ENCODE measurements at regions not wholly inside any gene's neighbourhood (a gene's known extent, or its start where the extent isn't known, plus 50 kb on each side); places are given as distances from the start of the nearest gene placed in this dataset.

GRCh38 chr6:22621701-22622100 lies 52.3 kb downstream of the HDGFL1 start:
- no peak for DNase-seq (ENCODE audit: low read depth)
- TF ChIP-seq CTCF (IDR thresholded peaks at IDR 0.05; ENCODE audit: insufficient read depth, low read length, poor library complexity, severe bottlenecking), result no peak
- H3K27me3 ChIP-seq (ENCODE audit: control insufficient read depth, insufficient read depth, low read length), result no peaks in the 10 kb centered on the region
- no peaks in the 10 kb centered on the region for H3K36me3 ChIP-seq (ENCODE audit: control insufficient read depth, insufficient read depth, low read length)
- no peak overlapping the region for H3K4me3 ChIP-seq (ENCODE audit: low read depth, low read length)

GRCh38 chr6:22622351-22622750 lies 53.0 kb downstream of the HDGFL1 start:
- TF ChIP-seq CTCF (IDR thresholded peaks at IDR 0.05; ENCODE audit: insufficient read depth, low read length, poor library complexity, severe bottlenecking), result no peak
- no peak for DNase-seq (ENCODE audit: low read depth)
- Histone ChIP-seq H3K36me3 (ENCODE audit: control insufficient read depth, insufficient read depth, low read length) (no peaks in the 10 kb centered on the region), H3K4me3 (ENCODE audit: low read depth, low read length) (no peak overlapping the region), H3K27me3 (ENCODE audit: control insufficient read depth, insufficient read depth, low read length) (no peaks in the 10 kb centered on the region)

- Histone ChIP-seq H3K27me3 (ENCODE audit: control insufficient read depth, insufficient read depth, low read length) (no peaks in the 10 kb centered on the region), H3K4me3 (ENCODE audit: low read depth, low read length) (no peak overlapping the region), H3K36me3 (ENCODE audit: control insufficient read depth, insufficient read depth, low read length) (no peaks in the 10 kb centered on the region)
- no peak for TF ChIP-seq CTCF (IDR thresholded peaks at IDR 0.05; ENCODE audit: insufficient read depth, low read length, poor library complexity, severe bottlenecking)
- DNase-seq (ENCODE audit: low read depth), result no peak
Measured at GRCh38 chr6:22622813-22623212, 53.4 kb downstream of the HDGFL1 start.

GRCh38 chr6:22627644-22628043 lies 58.3 kb downstream of the HDGFL1 start:
- Histone ChIP-seq H3K36me3 (ENCODE audit: control insufficient read depth, insufficient read depth, low read length) (no peaks in the 10 kb centered on the region), H3K4me3 (ENCODE audit: low read depth, low read length) (no peak overlapping the region), H3K27me3 (ENCODE audit: control insufficient read depth, insufficient read depth, low read length) (no peaks in the 10 kb centered on the region)
- TF ChIP-seq CTCF (IDR thresholded peaks at IDR 0.05; ENCODE audit: insufficient read depth, low read length, poor library complexity, severe bottlenecking), result no peak
- DNase-seq (ENCODE audit: low read depth), result no peak

- no peak for DNase-seq (ENCODE audit: low read depth)
- Histone ChIP-seq H3K36me3 (ENCODE audit: control insufficient read depth, insufficient read depth, low read length) (no peaks in the 10 kb centered on the region), H3K4me3 (ENCODE audit: low read depth, low read length) (no peak overlapping the region), H3K27me3 (ENCODE audit: control insufficient read depth, insufficient read depth, low read length) (no peaks in the 10 kb centered on the region)
- TF ChIP-seq CTCF (IDR thresholded peaks at IDR 0.05; ENCODE audit: insufficient read depth, low read length, poor library complexity, severe bottlenecking), result no peak
Measured at GRCh38 chr6:22631091-22631490, 61.7 kb downstream of the HDGFL1 start.

- DNase-seq (ENCODE audit: low read depth), result no peak
- no peaks in the 10 kb centered on the region for H3K27me3 ChIP-seq (ENCODE audit: control insufficient read depth, insufficient read depth, low read length)
- H3K4me3 ChIP-seq (ENCODE audit: low read depth, low read length), result no peak overlapping the region
- no peaks in the 10 kb centered on the region for H3K36me3 ChIP-seq (ENCODE audit: control insufficient read depth, insufficient read depth, low read length)
- no peak for TF ChIP-seq CTCF (IDR thresholded peaks at IDR 0.05; ENCODE audit: insufficient read depth, low read length, poor library complexity, severe bottlenecking)
Measured at GRCh38 chr6:22632581-22633145, 63.3 kb downstream of the HDGFL1 start.

Measured in kidney epithelial cell (primary cell).